ENCODE measurements at regions not wholly inside any gene's neighbourhood (a gene's known extent, or its start where the extent isn't known, plus 50 kb on each side); places are given as distances from the start of the nearest gene placed in this dataset.

DNA sequence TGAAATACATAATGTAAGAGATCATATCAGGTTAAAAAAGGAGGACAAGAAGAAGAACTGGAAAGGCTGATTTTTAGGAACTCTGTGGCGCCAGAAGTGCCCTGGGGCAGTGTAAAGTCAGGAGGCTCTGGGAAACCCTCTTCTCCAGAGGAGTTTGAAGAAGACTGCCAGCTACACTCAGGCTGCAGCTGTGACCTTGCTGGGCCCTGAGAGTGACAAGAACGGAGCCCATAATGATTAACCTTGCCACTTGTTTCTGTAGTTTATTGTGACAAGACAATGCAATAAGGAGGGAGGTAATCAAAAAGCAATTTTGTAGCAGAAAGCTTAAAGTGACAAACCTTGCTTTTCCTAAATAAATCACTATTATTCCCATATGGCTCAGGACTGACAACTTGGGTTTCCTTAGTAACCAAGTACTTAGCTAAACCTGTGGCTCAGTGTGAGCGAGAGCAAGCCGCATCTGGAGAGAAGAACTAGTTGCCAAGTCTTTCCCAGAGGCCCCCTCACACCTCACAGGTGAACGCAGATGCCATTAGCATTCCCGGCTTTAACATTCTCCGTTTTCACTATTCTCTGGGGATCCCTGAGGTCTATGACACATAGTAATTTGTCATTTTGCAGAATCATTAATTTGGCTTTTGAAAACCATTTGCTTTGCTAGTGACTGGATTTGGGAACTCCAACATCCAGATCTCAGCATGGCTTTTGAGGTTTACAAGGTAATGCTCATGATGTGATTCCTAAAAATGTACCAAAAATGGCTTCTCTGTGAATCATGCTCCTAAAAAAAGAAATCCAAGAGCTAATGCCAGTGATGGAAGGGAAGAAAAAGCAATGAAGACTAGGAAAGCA lies 115.9 kb downstream of the OMA1 start:
- H3K4me3 ChIP-seq (ENCODE audit: low read length) = no peak overlapping the region
- DNase-seq (ENCODE audit: low read depth, low spot score) = no peak
- no peaks in the 10 kb centered on the region; the same call in 1 of the 2 replicates for H3K4me1 ChIP-seq (ENCODE audit: control insufficient read depth, insufficient read depth, low read length)
- H3K27me3 ChIP-seq (ENCODE audit: control insufficient read depth, insufficient read depth, low read length) = no peaks in the 10 kb centered on the region
- no peaks in the 10 kb centered on the region for H3K36me3 ChIP-seq (ENCODE audit: control insufficient read depth, insufficient read depth, low read length)
- H3K9me3 ChIP-seq (ENCODE audit: control insufficient read depth, insufficient read depth, low read length) = no peaks in the 10 kb centered on the region
- WGBS (ENCODE audit: insufficient coverage, insufficient read length) = no CpG with 5 or more reads among the region's 7 CpGs
- H3K27ac ChIP-seq (ENCODE audit: low read length) = no peak overlapping the region

DNA sequence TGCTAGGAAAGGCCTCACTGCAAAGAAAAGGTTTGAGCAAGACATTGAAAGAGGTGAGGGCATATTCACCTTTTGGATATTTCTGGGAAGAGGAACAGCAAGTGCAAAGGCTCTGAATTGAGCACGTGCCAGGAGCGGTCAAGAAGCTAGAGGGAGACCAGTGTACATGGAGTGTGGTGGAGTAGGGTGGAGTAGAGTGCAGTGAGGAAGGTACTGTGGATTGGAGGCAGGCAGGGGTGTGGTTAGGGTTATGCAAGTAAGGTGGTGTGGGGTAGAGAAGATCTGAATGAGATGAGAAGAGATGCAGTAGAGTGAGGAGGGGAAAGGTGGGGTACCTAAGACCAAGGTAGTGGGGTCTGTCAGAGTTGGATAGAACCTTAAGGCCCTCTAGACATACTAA lies 119.6 kb downstream of the OMA1 start:
- DNase-seq (ENCODE audit: low read depth, low spot score) = no peak
- no peak overlapping the region for H3K4me3 ChIP-seq (ENCODE audit: low read length)
- H3K4me1 ChIP-seq (ENCODE audit: control insufficient read depth, insufficient read depth, low read length) = no peaks in the 10 kb centered on the region
- WGBS (ENCODE audit: insufficient coverage, insufficient read length) = no CpG with 5 or more reads among the region's 2 CpGs
- H3K27ac ChIP-seq (ENCODE audit: low read length) = no peak overlapping the region
- H3K36me3 ChIP-seq (ENCODE audit: control insufficient read depth, insufficient read depth, low read length) = no peaks in the 10 kb centered on the region
- H3K27me3 ChIP-seq (ENCODE audit: control insufficient read depth, insufficient read depth, low read length) = no peaks in the 10 kb centered on the region
- H3K9me3 ChIP-seq (ENCODE audit: control insufficient read depth, insufficient read depth, low read length) = no peaks in the 10 kb centered on the region

DNA sequence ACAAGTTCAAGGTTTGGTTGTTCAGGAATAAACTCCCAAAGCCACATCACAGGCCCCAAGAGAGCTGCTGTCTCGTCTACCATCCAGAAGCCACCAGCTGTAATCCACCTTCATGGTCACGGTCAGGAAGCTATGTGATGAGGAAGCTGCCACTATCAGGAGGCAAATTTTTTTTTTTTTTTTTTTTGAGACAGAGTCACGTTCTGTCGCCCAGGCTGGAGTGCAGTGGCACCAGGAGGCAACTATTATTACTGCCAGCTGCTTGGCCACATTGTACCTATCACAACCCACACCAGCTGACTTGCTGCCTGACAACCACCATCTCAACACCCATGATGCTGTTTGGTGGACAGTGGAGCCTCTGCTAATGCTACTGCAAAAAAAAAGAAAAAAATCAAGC lies 124.1 kb downstream of the OMA1 start:
- no peak for DNase-seq (ENCODE audit: low read depth, low spot score)
- H3K27me3 ChIP-seq (ENCODE audit: control insufficient read depth, insufficient read depth, low read length) = no peaks in the 10 kb centered on the region
- no peaks in the 10 kb centered on the region for H3K9me3 ChIP-seq (ENCODE audit: control insufficient read depth, insufficient read depth, low read length)
- no CpG with 5 or more reads among the region's 4 CpGs for WGBS (ENCODE audit: insufficient coverage, insufficient read length)
- no peaks in the 10 kb centered on the region; the same call in 1 of the 2 replicates for H3K4me1 ChIP-seq (ENCODE audit: control insufficient read depth, insufficient read depth, low read length)
- no peak overlapping the region for H3K4me3 ChIP-seq (ENCODE audit: low read length)
- no peak overlapping the region for H3K27ac ChIP-seq (ENCODE audit: low read length)
- no peaks in the 10 kb centered on the region for H3K36me3 ChIP-seq (ENCODE audit: control insufficient read depth, insufficient read depth, low read length)

DNA sequence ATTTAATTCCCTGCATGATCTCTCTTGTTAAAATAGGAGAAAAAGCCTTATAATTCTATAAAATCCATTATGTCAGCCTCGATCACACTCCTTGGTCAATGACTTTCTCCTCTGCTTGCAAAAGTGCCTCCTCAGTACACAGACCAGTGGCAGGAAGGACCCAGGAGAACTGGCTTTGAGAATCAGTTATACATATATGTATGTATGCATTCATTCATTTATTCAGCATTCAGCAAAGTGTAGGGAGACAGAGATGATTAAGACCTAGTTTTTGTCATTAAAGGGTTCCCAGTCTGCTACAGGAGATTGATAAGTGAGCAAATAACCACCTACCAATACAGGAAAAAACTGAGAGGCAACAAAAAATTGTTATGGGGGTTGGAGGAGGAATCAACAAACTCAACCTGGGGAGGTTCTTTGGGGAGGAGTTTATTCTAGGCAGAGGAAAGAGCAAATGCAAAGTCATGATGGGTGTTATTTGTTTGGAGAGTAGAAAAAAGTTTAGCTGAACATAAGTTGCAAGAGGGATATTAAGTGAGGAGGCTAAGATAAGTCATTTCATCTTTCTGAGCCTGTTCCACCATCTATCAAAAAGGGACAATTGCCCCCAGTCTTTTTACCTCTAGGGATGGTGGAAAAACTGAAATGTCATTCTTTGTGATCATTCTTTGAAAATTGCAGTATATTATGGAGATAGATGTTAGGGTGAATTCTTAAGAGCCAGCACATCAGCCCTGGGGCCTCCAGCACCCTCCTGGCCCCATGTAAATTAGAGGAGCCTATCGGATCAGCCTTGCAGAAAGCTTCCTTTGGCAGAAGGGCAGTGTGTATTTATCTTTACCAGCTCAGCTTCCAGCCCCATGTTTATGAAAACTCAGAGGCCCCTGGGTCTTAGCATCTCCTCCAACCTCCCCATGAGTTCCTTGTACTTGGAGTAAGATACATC lies 128.0 kb downstream of the OMA1 start:
- Histone ChIP-seq H3K4me3 (ENCODE audit: low read length) (no peak overlapping the region), H3K27me3 (ENCODE audit: control insufficient read depth, insufficient read depth, low read length) (no peaks in the 10 kb centered on the region), H3K36me3 (ENCODE audit: control insufficient read depth, insufficient read depth, low read length) (no peaks in the 10 kb centered on the region), H3K9me3 (ENCODE audit: control insufficient read depth, insufficient read depth, low read length) (no peaks in the 10 kb centered on the region), H3K4me1 (ENCODE audit: control insufficient read depth, insufficient read depth, low read length) (no peaks in the 10 kb centered on the region; the same call in 1 of the 2 replicates), H3K27ac (ENCODE audit: low read length) (no peak overlapping the region)
- no peak for DNase-seq (ENCODE audit: low read depth, low spot score)
- no CpG with 5 or more reads among the region's 2 CpGs for whole genome bisulfite sequencing (ENCODE audit: insufficient coverage, insufficient read length)

DNA sequence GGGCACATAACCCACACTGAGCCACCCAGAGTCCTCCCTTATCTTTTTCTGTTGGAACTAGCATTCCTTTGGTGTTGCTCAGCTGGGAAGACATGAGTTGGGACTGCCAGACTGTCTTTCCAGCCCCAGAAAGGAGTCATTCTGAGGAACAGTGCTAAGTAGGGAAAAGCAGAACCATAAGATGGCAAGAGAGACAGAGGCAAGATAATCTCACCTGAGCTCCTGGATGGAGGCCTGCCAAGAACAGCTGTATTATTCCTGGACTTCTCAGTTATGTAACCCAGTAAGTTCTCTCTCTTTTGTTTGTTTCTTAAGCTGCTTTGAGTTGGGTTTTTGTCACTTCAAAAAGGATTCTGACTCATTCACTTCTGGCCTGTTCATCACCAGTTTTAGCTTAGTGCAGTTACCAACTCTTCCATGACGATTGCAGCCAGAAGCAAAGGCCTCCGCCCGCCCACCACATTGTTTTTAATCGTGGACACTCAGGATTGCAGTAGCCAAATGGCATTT lies 134.4 kb downstream of the OMA1 start:
- no peak for DNase-seq (ENCODE audit: low read depth, low spot score)
- no peaks in the 10 kb centered on the region for H3K4me1 ChIP-seq (ENCODE audit: control insufficient read depth, insufficient read depth, low read length)
- no peaks in the 10 kb centered on the region for H3K27me3 ChIP-seq (ENCODE audit: control insufficient read depth, insufficient read depth, low read length)
- WGBS (ENCODE audit: insufficient coverage, insufficient read length) = no CpG with 5 or more reads among the region's 4 CpGs
- H3K9me3 ChIP-seq (ENCODE audit: control insufficient read depth, insufficient read depth, low read length) = no peaks in the 10 kb centered on the region
- H3K27ac ChIP-seq (ENCODE audit: low read length) = no peak overlapping the region
- H3K4me3 ChIP-seq (ENCODE audit: low read length) = no peak overlapping the region
- no peaks in the 10 kb centered on the region for H3K36me3 ChIP-seq (ENCODE audit: control insufficient read depth, insufficient read depth, low read length)

DNA sequence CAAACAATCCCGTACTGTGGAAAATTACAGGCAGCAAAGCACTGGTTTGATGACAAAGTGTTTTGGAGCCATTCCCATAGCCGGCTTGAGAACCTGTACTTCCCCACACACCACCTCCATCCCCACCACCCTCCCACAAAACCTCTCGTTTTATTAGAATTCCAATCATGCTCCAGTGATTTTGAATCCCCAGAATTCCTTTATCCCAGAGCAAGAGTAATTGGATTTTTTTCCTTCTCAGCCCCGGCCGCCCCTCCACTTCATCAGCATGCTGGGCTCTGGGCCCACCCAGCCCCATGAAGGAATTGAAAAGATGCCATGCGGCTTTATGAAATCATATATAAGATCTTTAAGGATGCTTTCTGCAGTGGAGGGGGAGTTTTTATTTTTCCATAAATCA lies 136.6 kb downstream of the OMA1 start:
- no peaks in the 10 kb centered on the region for H3K4me1 ChIP-seq (ENCODE audit: control insufficient read depth, insufficient read depth, low read length)
- no peak overlapping the region for H3K4me3 ChIP-seq (ENCODE audit: low read length)
- no peaks in the 10 kb centered on the region for H3K27me3 ChIP-seq (ENCODE audit: control insufficient read depth, insufficient read depth, low read length)
- no peaks in the 10 kb centered on the region for H3K36me3 ChIP-seq (ENCODE audit: control insufficient read depth, insufficient read depth, low read length)
- WGBS (ENCODE audit: insufficient coverage, insufficient read length) = 100% methylated on average over 1 of the region's 6 CpGs
- no peak for DNase-seq (ENCODE audit: low read depth, low spot score)
- no peaks in the 10 kb centered on the region for H3K9me3 ChIP-seq (ENCODE audit: control insufficient read depth, insufficient read depth, low read length)
- H3K27ac ChIP-seq (ENCODE audit: low read length) = no peak overlapping the region

DNA sequence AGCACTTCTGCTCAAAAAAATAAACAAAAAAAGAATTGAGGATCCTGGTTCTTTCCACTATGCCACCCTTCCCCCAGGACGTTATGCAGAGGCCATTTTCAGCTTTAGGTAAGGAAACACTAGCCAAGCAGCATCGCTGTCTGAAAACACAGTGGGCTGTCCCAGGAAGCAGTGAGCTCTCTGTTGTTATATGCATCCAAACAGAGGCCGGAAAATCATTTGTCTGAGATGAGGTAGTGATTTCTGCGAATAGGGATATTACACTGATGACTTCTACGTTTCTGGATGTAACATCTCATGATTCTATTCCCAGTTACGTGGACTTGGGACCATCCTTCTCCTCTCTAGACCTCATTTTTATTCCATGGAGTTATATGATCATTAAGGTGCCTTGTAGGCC lies 137.2 kb downstream of the OMA1 start:
- H3K27ac ChIP-seq (ENCODE audit: low read length) = no peak overlapping the region
- H3K27me3 ChIP-seq (ENCODE audit: control insufficient read depth, insufficient read depth, low read length) = no peaks in the 10 kb centered on the region
- no CpG with 5 or more reads among the region's 6 CpGs for WGBS (ENCODE audit: insufficient coverage, insufficient read length)
- no peaks in the 10 kb centered on the region for H3K9me3 ChIP-seq (ENCODE audit: control insufficient read depth, insufficient read depth, low read length)
- no peak for DNase-seq (ENCODE audit: low read depth, low spot score)
- H3K4me1 ChIP-seq (ENCODE audit: control insufficient read depth, insufficient read depth, low read length) = no peaks in the 10 kb centered on the region
- H3K36me3 ChIP-seq (ENCODE audit: control insufficient read depth, insufficient read depth, low read length) = no peaks in the 10 kb centered on the region
- H3K4me3 ChIP-seq (ENCODE audit: low read length) = no peak overlapping the region

DNA sequence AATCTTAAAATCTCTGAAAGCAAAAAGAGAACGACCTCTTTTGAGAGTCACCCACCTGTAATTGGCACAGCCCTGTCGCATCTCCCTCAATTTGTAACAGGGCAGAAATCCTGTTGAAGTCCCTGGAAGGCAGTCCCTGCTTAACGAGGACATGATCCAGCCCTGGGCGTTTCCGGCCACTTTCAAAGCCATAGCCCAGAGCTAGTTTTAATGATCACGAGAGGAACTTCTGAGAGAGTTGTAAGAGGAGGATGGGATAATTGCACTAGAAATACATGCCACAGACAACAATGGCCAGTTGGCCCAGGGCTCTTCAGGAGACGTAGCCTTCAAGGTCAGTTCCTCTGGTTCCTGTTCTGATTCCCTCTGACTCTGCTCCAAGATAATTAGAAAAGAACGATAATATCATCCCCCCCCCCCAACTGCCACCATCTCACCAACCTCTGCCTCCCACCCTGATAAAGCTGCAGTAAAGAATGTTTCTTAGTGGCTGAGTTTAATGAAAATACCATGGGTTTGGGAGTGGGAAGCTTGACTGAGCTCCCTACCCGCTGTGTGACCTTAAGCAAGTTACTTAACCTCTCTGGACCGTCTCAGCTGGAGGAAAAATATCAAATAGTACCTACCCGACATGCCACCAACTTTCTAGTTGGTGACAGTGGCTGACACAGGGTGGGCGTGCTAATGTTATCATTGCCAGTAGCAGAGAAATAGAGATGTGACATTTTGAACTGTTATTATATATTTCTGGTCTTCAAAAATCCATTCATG lies 140.0 kb downstream of the OMA1 start:
- H3K4me3 ChIP-seq (ENCODE audit: low read length) = no peak overlapping the region
- no peaks in the 10 kb centered on the region for H3K4me1 ChIP-seq (ENCODE audit: control insufficient read depth, insufficient read depth, low read length)
- no peaks in the 10 kb centered on the region for H3K9me3 ChIP-seq (ENCODE audit: control insufficient read depth, insufficient read depth, low read length)
- H3K27ac ChIP-seq (ENCODE audit: low read length) = no peak overlapping the region
- no peak for DNase-seq (ENCODE audit: low read depth, low spot score)
- WGBS (ENCODE audit: insufficient coverage, insufficient read length) = no CpG with 5 or more reads among the region's 12 CpGs
- H3K27me3 ChIP-seq (ENCODE audit: control insufficient read depth, insufficient read depth, low read length) = no peaks in the 10 kb centered on the region
- H3K36me3 ChIP-seq (ENCODE audit: control insufficient read depth, insufficient read depth, low read length) = no peaks in the 10 kb centered on the region

DNA sequence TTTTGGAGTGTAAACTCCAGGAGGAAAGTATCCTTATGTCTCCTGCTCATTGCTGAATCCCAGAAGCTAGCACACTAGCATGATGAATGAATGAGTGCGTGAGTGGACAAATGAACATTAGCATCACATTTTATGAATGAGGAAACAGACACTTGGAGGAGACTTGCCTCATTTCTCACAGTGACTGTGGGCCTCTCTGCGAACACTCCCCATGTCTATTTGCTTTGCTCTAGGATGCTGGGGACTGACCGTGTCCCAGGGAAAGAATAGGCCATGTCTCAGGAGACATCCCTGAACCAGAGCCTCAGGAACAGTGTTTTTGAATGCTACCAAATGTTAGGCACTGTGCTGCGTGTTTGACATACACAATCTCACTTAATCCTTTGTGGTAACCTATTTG lies 140.9 kb downstream of the OMA1 start:
- no CpG with 5 or more reads among the region's 4 CpGs for WGBS (ENCODE audit: insufficient coverage, insufficient read length)
- Histone ChIP-seq H3K4me1 (ENCODE audit: control insufficient read depth, insufficient read depth, low read length) (no peaks in the 10 kb centered on the region), H3K9me3 (ENCODE audit: control insufficient read depth, insufficient read depth, low read length) (no peaks in the 10 kb centered on the region)

DNA sequence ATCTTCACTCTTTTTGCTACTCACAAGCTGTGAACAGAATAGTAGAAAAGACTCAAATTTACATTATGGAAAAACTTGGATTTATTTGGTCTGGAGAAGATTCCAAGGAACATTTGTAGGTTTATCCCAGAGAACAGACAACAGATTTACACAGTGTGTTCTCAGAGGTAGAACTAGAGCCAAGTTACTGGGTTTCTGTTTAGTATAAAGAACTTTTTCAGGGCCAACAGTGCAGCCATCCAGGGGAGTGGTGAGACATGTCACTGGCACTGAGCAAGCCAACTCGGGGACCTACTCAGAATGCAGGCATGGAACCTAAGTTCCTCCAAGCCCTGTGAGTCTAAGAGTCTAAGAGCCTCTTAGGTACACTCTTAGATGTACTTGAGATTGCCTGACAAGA lies 142.6 kb downstream of the OMA1 start:
- H3K36me3 ChIP-seq (ENCODE audit: control insufficient read depth, insufficient read depth, low read length) = no peaks in the 10 kb centered on the region
- no peak overlapping the region for H3K27ac ChIP-seq (ENCODE audit: low read length)
- DNase-seq (ENCODE audit: low read depth, low spot score) = no peak
- no peaks in the 10 kb centered on the region for H3K27me3 ChIP-seq (ENCODE audit: control insufficient read depth, insufficient read depth, low read length)
- WGBS (ENCODE audit: insufficient coverage, insufficient read length) = no CpG with 5 or more reads among the region's 1 CpG
- H3K9me3 ChIP-seq (ENCODE audit: control insufficient read depth, insufficient read depth, low read length) = no peaks in the 10 kb centered on the region
- H3K4me3 ChIP-seq (ENCODE audit: low read length) = no peak overlapping the region
- no peaks in the 10 kb centered on the region for H3K4me1 ChIP-seq (ENCODE audit: control insufficient read depth, insufficient read depth, low read length)

More for the DNA sequence above, 140.9 kb downstream of the OMA1 start:
- no peaks in the 10 kb centered on the region for H3K36me3 ChIP-seq (ENCODE audit: control insufficient read depth, insufficient read depth, low read length)
- no peaks in the 10 kb centered on the region for H3K27me3 ChIP-seq (ENCODE audit: control insufficient read depth, insufficient read depth, low read length)
- DNase-seq (ENCODE audit: low read depth, low spot score) = no peak
- H3K4me3 ChIP-seq (ENCODE audit: low read length) = no peak overlapping the region
- H3K27ac ChIP-seq (ENCODE audit: low read length) = no peak overlapping the region

All from iPS DF 6.9 (cell line).